Hematopoietic multipotent progenitor cell treated with erythropoietin and hydrocortisone succinate and interleukin-3 and kit ligand, for 15 days (in vitro differentiated cells): ENCODE measurements at regions not wholly inside any gene's neighbourhood (a gene's known extent, or its start where the extent isn't known, plus 50 kb on each side); places are given as distances from the start of the nearest gene placed in this dataset.
"Not testable (repeated sequence)": the region's sequence is repeated elsewhere in the genome, so short reads cannot be mapped to it uniquely, and the experiment has no call there.

ENCODE experiments used
- DNase-seq: peaks from one replicate; pipeline ENCODE4 v3.0.0-alpha.2; 2015; ENCODE audit warnings: low spot score

DNA sequence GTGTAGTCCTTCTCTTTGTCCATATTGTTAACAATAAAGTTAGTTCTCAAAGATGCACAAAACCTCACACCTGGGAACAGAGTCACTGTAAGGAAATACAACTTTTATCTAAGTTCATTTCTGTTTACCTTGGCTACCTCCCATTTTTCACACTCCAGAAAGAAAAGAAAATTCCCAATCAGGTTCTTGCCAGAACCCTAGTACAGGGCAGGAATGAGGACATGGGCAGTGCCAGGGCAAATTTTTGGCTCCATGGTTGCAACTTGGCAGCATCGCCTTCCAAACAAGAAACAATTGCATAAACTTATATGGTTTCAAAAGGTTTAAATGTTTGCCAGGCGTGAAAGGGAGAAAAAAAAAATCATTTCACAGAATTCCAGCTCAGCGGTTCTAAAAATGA, 296.3 kb upstream of the PRKD1 start:
- no peak for DNase-seq

DNA sequence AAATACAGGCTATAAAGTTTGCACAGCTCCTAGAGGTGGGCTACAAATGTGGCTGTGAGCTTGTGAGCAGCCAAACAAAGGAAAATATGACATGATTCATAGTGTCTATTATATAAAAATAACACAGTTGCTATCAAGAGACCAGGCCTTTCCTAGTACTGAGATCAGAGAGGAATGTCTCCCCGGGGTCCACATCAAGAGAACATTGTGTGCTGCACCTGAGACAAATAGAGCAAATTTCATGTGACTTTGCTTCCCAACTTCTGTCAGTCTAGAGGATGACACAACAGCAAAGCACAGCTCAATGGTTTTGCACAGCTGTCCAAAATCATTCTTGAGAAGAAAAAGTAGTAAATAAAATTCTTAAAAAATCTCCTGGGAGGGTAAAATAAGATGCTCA, 297.5 kb upstream of the PRKD1 start:
- no peak for DNase-seq

DNA sequence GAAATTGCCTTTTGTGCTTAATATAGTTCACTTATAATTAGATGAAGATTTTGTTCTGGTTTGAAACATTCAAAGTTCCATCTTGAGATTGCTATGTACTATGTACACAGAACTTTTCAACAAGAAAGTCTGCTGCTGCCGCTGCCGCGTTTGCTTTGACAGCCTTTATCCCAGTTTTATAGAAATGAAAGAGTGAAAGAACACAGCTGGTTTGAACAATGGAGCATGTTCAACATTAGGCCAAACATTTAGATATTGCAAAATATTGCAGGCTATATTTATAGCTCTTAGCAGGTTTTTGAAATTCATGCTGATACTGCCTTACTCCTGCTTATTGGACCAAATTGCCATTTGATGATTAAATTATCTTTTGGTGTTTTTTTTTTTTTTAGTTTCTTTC, 299.8 kb upstream of the PRKD1 start:
- no peak for DNase-seq

DNA sequence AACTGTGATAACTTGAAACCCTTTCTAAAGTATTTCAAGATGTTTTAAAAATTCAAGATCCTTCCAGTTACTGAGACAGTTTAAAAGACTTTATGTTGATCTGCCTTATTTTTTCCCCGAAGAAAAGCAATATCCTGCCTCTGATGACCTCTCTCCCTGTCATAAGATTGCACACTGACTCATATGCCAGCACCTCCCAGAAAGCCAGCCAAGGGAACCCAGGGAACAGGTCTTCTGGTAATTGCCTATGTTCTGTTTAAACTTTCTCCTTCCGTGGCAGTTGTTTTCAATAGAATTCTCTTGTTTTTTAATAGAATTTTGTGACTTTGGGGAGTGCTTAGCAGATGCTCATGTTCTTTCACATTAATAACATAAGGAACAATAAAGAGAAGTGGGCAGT, 300.2 kb upstream of the PRKD1 start:
- no peak for DNase-seq

DNA sequence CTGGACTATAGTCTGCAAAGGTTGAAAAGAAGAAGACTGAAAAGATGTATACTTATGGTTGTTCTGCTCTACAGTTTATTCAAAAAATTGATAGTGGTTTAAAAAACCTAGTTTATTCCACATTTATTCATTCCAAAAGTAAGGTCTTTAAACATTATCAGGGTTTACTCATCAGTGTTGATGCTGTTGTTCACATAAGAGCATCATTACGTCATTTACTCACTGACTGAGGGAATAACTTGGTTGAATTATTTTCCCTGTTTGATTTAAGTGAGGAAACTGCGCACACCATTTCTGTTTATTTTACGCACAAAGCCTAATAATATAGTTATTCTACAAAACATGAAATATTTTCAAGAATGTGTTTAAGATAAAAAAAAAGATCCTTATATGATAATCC, 303.1 kb upstream of the PRKD1 start:
- DNase-seq = no peak

DNA sequence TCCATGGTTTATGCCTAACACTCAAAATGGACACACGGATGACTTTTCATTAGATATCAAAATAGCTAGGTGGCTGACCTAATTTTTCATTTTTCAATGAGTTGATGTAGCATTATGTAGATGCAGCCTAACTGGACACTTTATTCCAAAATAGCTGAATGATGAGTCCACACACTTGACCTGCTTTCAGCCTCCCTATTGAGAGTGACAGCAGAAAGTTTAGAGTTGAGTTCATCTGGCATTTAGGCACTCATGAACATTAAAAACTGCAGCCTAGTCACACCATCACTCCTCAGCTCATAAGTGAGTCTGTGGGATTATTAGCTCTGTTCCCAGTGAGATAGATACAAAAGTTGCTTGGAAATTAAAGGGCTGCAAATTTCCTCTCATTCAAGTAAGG, 307.3 kb upstream of the PRKD1 start:
- no peak for DNase-seq

DNA sequence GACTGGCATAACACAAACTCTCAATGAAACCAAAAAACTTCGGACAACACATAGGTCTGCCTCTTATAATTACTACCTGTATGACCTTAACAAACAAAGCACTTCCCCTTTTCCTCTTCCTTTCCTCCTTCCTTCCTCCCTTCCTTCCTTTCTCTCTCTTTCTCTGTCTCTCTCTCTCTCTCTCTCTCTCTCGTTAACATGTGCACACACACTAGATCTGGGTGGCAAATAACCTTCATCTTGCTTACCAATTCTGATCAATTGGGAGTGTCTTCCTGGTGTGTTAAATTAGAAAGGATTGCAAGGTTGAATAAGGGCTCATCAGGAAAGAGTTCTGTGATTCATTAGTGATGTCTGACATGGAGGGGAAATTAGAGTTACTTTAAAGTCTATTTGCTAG, 307.8 kb upstream of the PRKD1 start:
- no peak for DNase-seq

DNA sequence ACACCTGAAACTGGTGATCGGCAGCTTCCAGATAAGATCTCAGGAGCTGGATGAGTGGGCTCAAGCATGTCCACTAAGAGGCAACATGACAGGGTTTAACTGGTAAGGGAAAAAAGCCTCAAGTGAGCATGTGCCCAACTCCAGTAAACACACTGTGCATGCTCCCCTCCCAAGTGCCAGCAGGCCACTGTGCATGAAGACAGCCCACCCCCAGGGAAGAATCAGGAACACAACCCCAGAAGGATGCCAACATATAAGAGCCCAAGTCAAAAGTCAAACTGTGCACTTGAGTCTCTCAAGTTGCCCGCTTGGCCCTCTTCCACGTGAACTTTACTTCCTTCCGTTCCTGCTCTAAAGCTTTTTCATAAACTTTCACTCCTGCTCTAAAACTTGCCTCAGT, 311.3 kb upstream of the PRKD1 start:
- no peak for DNase-seq

DNA sequence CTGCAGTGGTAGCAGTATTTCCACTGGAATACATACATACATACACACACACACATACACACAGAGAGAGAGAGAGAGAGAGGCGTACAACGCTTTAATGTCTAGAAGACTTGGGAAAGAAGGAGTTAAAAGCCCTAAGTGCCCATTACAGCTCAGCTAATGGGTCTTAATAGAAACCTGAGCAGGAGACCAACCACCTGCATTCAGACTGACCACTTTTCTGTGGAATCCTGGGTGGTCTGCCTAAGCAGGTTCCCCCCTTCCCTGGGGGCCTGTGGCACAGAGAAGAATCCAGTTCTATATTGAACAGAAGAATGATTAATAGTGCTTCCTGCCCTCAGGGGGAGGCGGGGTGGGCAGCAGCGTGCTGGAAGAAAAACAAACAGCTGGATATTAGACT, 312.4 kb upstream of the PRKD1 start:
- DNase-seq = no peak

DNA sequence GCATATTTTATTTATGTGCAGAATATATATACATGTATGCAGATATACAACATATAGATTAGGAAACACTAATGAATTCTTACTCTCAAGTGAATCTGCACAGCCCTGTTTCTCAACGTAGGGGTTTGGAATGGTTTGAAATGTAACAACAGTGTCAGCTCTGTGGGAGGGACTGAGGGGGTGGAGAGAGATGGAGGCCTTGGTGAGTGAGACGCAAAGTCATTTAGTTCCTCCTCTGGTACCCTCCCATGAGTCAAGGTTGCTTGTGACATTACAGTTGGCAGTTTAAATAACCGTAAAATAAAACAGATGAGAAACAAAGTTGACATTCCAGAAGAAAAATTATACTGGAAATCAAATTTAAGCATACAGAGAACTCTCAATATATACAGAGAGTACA, 313.0 kb upstream of the PRKD1 start:
- no peak for DNase-seq

DNA sequence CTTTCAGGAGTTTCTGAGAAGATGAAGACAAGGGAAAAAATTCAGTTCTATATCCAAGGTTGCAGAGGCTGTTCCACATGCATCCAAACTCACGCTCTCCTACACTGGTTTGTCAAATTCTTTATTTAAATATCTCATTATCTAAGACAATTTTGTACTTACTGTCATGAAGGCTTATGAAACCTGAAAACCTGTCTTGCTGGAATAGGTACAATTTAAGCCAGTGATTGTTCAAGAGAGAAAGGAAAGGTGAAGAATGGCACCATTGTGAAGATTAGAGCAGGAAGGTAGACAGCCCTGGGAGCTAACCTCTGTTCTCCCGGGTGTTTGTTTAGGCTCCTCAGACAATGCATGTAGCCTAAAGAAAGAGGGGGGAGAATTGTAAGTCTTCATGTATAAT, 315.1 kb upstream of the PRKD1 start:
- DNase-seq = no peak

DNA sequence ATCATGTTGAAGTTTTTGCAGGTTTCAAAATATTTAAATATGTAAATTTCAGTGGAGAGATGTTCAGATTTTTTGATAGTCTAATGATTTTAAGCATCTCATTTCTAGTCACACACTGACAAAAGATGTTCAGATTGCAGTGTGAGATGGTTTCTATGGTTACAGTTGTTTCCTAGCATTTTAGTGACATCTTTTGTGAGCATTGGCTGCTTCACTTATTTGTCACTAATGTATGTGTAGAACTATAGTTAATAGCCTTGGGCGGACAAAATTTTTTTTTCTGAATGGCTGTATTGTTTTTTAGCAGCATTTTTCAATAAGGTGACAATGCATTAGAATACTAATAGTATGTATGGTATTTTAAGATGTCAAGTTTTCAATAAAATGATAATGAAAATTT, 315.6 kb upstream of the PRKD1 start:
- no peak for DNase-seq

DNA sequence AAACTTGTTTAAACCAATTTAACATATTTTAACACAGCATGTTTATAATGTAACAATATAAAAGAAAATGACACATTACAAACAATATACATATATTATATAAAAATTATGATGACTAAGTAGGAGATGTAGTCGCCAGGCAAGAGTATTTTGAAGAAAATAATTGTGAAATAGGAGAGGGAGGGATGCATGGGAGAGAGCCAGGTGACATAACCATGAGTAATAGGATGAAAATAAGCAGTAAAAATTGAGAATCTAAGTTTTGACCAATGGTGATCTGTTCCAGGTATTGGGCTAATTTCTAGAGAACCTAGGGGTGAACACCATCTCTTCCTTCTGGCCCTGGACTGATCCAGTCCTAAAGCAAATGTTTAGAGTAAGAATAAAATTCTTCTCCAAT, 315.2 kb upstream of the G2E3 start:
- DNase-seq = no peak

DNA sequence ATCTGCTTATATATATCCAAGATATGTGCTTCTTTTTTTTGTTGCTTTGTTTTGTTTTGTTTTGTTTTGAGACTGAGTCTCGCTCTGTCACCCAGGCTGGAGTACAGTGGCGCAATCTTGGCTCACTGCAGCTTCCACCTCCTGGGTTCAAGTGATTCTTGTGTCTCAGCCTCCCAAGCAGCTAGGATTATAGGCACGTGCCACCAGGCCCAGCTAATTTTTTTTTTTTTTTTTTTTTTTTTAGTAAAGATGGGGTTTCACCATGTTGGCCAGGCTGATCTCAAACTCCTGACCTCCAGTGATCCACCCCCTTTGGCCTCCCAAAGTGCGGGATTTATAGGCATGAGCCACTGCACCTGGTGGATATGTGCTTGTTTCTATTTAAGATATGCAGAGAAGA, 314.6 kb upstream of the G2E3 start:
- DNase-seq = not testable (repeated sequence)

DNA sequence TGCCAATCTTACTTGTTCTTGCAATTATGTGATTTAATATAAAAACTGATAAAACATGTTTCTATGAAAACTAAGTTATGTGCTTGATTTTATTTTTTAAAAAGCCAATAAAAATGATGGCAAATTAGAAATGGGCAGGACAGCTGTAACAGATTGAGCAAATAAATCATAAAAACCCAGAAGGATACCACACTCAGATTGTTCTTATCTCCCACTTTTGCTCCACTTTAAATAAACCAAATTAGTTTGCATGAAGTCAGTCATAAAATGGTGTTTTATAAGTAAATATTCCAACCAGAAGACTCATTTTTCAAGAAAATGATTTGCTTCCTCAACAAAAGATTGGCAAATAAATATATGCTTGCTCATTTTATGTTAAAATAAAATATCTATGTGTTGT, 307.9 kb upstream of the G2E3 start:
- no peak for DNase-seq

DNA sequence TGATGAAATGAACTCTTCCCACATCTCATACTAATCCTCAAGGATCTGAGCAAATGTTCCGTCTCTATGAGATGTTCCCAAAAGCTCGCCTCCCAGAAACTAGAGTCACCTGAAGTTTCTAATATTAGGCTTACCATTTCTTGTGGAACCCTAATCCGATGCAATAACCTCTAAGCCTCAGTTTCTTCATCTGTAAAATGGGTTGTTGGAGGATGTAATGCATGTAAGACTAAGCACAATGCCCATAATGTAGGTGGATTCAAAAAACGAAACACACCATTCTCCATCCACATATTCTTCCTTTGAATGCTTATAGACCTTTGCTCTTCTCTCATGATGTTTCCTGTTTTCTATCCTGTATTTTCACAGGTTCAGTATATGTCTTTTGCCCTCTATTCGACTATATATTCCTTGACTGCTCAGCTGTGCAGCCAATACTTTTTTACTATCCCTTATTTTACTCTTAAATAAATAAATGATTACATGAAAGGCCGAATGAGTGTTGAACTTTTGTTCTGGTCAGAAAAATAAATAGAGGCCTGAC, 307.3 kb upstream of the G2E3 start:
- DNase-seq = no peak

DNA sequence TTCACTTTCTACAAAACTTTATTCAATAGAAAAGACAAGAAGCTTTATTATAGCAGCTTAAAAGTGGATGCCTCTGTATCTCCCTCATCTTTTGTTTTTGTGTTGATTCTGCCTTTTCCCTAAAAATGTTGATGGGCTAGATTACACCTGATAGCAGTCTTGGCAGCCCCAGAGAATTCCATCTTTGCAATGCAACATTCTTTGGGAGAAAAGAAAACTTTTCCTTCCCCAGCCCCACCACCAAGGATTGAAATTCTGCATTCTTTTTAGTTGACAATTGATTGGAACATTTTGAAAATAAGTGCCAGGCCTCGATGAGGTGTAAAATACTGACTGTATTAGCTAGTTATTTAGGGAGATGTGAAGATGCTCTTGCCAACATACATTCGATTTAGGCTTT, 306.8 kb upstream of the G2E3 start:
- no peak for DNase-seq

DNA sequence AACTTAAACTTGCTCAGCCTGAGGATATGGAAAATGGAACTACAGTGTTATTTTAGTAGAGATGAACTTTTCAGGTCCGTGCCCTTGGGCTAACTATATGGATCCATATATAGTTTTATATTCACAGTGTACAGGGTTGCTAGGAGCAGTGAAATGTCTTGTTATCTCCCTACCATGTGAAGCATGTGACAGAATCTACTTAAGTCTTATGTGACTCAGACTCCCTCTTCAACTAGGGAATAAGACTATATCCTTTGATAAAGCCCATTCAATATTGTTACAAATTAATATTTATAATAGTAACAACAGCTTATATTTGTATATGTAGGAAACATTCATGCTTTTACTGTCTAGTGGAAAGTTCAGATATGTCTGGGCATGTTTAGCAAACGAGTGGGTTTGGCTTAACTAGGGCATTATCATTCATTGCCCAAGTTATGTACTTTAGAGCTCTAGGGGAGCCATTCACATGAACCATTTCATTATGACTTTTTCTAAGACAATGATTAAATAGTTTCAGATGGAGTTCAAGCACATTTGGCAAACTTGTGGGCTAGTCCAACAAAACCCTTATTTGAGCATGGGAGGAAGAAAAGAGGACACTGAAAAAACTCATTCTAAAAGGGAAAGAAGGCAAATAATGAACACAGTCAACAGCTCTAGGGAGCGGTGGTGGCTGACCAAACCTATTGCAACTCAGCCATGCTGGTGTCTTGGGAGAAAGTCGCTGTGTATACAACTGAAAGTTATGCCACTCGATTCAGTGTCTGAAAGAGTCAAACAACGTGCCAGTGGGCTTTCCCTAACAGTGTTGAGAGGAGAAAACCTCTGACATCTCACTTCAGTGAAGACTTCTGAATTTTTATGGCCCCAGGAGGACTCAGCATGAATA, 305.9 kb upstream of the G2E3 start:
- DNase-seq = no peak

DNA sequence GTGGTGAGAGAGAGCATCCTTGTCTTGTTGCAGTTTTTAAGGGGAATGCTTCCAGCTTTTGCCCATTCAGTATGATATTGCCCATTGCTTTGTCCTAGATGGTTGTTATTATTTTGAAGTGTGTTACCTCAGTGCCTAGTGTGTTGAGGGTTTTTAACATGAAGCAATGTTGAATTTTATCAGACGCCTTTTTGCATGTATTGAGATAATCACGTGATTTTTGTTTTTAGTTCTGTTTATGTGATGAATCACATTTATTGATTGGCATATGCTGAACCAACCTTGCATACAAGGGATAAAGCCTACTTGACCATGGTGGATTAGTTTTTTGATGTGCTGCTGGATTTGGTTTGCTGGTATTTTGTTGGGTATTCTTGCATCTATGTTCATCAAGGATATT, 302.3 kb upstream of the G2E3 start:
- DNase-seq = no peak

DNA sequence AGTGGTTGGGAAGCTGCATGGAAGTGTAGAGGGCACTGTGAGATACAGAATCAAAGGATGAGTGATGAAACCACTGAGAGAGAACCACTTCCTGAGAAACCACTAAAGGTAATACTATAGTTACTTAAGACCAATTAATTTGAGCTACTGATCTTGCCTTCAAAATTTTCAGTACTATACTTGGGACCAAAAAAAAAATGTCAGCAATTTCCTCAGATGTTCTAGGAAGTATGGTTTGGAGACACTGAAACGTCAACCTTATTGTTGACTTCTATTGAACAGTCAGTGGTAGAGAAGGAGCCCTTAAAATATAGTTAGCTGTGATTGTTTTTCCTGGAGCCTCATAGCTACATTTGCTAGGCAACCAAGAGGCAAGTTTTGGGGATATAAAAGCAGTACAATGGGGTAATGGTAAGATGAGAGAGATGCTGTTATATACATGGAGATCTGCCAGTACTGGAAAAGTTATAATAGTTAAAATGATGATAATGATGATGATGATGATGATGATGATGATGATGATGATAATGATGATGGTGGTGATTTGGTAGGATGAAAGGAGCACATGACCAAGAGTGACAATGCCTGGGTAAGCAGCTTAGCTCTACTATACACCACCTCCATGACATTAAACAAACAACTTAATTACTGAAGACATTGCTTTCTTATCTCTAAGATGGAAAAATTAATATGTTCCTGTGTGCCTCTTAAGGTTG, 300.9 kb upstream of the G2E3 start:
- no peak for DNase-seq

DNA sequence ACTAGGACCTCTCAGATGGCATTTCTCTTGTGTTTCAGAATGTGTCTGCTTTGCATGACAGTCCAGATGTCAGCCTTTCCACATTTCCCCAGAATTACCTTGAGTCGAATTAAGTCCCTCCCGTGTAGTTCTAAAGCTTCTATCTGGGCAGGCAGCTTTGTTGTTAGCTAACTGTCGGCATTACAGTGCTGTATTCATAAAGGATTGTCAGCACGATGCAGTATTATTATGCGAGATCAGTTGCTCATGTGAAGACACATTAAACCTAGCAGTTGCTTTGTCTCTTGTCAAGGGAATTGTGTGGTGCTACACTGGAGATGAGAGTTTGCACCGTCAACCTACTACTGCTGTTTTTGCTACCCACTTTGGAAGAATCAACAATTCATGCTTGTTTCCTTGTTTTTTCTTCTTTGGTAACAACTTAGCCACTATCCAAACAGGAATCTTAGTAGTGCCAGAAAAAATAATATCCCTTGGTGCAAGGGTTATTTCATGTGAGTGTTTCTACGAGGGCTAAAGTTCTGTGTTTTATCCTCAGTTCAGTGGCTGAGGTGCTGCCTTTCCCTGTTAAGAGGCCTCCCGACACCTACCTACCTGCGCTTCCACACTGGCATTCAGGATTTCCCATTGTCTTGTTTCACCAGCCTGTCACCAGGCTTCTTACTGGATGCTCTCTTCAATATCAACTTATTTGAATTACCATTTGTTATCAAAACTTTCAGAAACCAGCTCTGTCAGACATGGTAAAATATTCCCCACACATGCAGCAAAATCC, 297.9 kb upstream of the G2E3 start:
- no peak for DNase-seq

DNA sequence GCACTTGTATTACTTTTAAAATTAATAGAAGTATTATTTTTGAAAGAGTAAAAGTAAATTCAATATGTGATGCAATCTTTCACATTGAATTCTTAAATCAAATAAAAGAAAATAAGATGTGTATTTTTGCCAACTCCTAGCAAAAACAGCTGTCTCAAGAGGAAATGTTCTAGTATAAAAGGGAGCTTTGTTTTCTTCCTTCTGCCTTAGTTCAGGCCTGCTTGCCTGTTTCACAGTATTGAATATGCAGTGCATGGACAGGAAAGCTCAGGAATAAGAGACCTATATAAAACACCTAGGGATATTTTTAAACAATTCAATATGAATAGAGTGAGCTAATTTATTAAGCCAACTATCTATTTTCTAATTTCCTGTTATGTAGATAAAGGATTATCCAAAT, 294.8 kb upstream of the G2E3 start:
- no peak for DNase-seq

DNA sequence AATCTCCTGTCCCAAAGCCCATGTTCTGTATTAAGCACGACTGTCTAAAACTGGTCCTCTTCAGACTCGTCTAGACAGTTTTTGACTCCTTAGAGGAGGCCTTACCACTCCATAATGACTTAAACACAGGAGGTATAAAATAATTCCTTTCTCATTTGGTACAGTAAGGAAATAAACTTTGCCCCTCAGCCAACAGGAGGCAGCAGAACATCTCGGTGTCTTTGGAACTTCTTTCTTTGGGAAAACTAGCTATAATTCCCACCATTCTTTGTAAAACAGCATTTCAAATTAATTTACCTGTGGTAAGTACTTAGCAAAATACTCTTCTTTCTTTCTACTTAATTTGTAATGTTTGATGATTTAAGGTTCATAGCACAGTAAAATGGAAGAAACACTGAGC, 292.7 kb upstream of the G2E3 start:
- no peak for DNase-seq
